Caki2 (cell line): ENCODE measurements at regions not wholly inside any gene's neighbourhood (a gene's known extent, or its start where the extent isn't known, plus 50 kb on each side); places are given as distances from the start of the nearest gene placed in this dataset.
"Not testable (repeated sequence)": the region's sequence is repeated elsewhere in the genome, so short reads cannot be mapped to it uniquely, and the experiment has no call there.

Experiments used
- DNase-seq: peaks from one replicate; pipeline ENCODE4 v3.0.0-alpha.2; 2015; ENCODE audit warnings: low read depth
- in situ Hi-C: cut with HindIII; loops from 2 replicates; pipeline ENCODE4 v1.10.0; 2016; ENCODE audit warnings: low sequenced_read_pairs, low pct_unique_long_range_greater_than_20kb, mixed read lengths

DNA sequence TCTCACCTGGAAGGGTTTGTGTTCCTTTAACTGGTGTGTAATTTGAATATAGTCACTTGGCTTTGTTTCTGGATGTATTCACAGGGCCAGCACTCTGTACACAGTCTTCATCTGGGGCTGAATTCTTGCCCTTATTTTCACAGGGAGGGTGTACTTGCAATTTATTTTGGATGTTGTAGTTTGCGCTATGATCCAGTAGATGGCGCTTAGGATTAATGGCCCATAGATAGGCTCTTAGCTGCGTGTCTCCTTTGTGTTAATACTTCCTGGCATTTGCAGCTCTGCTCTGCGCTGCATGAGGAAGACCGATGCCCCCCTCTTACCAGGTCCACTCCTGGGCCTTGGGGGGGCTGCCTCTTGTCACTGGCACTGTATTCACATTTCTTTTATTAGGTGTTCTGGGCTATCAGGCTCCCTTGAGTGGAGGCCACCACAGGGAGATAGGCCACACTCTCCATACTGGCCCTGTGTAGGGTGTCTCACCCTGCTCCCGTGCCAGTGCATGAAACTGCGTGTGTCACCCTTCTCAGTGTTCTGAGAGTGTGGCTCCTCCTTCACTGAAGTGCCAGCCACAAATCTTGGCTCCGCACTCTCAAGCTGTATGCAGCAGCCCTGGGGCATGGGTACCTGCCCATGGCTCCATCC is 562.2 kb downstream of the ZIC3 start:
- in situ Hi-C loops: no loop called here
- peak; percentile 7 for DNase-seq

DNA sequence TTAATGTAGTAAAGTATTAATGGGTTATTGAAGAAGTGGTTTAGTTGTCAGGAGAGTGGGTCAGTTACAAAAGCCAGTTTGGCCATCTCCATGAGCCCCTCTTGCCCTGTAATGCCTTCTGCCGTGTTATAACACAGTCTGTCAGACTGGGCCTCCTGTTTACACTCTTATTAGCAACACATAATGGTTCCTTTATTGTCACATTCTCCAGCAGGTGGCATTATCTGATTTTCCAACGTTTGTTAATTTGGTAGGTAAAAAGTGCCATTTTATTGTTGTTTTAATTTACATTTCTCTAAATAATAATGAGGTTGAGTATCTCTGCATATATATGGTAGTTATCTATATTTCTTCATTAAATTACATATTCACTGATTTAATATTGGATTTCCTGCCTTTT is 560.8 kb downstream of the FGF13 start:
- in situ Hi-C loops: no loop called here
- DNase-seq: no peak

DNA sequence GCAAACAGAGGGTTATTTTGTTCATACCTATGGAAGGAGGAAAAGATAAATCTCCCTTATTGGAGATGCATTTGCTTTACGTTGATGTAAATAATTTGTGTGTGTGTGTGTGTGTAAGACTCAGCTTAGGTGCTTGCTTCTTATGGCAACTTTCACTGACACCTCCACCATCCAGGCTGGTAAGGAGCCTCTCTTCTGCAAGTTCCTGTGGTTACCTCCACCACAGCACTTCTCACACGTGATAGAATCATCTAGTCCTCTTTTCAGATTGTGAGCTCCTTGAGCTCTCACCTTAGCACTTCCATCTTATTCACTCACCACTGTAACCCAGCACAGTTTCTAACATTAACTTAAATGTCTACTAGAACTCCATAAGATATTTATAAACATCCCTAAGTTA is 553.7 kb downstream of the FGF13 start:
- in situ Hi-C loops: no loop called here
- no peak for DNase-seq

DNA sequence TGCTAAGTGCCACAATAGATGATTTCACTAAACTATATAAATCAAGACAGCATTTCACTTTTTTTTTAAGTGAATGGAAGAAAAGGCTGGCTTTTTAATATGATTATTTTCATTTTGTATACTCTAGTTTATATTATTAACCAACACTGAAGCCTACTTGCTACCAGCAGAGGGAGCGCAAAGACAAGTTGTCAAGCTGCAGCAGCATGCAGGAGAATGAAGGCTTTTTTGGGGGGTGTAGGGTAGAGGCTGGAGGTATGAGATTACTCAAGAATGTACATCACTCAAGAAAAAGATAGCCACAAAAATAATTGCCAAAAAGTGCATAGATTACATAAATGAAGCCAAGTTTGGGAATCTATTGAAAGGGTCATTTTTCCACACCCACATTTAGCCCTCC is 519.5 kb downstream of the FGF13 start:
- in situ Hi-C loops: no loop called here
- no peak for DNase-seq

DNA sequence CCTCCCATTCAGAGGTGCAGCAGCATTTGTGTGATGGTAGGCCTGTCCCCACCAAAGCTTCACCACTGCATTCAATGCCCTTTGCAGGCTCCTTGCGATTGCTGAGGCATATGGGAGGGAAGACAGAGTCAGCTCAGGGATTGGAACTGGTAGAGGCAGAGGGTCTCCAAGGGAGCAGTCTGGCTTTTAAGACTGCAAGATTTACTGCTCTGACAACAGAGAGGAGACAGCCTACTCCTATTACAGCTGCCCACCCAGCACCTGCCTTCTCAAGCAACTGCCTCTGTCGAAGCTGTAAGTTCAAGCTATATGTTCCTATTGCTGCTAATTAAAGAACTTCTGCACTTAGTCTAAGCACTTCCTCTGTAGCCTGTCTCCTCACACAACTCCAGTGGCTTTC is 481.8 kb downstream of the FGF13 start:
- DNase-seq: no peak
- in situ Hi-C loops: no loop called here

GRCh38 chrX:138240266-138240665 is 471.3 kb downstream of the FGF13 start:
- in situ Hi-C loops: no loop called here
- no peak for DNase-seq

DNA sequence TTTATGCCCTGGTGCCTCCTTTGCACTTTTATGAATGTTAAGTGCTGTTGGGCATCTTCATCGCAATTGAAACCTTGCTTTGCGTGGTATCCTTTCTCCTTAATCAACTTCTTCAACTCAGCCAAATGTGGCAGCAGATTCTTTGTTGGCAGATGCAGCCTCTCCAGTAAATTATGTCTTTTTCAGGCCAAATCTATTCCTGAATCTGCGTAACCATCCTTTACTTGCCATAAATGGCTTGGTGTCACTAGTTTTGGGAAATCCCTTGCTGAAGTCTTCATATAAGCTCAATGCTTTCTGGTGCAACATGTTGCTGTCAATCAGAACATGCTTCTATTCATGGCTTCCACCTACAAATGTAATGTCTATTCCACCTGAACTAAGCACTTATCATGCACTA is 457.5 kb downstream of the FGF13 start:
- in situ Hi-C loops: no loop called here

DNA sequence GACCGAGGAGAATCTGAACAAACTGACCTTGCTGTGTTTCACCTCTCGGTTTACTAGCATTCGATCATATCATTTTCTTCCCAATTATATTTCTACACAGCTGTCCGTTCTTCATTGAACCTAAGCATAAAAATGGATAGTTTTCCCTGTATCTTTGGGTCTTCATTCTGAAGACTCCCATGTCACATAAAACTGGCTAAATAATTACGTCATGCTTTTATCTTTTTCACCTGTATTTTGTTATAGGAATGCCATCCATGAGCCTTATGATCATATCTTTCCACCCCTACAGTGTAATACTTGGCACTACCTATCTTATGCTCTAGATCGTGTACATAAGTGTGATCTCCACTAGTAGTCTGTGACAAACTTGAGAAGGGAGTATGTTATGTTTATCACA is 456.1 kb downstream of the FGF13 start:
- in situ Hi-C loops: no loop called here
- no peak for DNase-seq

More for the DNA sequence above, 457.5 kb downstream of the FGF13 start:
- DNase-seq: no peak

DNA sequence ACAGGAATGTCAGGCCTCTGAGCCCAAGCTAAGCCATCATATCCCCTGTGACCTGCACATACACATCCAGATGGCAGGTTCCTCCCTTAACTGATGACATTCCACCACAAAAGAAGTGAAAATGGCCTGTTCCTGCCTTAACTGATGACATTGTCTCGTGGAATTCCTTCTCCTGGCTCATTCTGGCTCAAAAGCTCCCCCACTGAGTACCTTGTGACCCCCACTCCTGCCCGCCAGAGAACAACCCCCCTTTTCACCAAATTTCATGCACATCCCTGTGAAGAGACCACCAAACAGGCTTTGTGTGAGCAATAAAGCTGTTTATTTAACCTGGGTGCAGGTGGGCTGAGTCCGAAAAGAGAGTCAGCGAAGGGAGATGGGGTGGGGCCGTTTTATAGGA is 447.4 kb downstream of the FGF13 start:
- in situ Hi-C loops, DNase-seq: not testable (repeated sequence)

DNA sequence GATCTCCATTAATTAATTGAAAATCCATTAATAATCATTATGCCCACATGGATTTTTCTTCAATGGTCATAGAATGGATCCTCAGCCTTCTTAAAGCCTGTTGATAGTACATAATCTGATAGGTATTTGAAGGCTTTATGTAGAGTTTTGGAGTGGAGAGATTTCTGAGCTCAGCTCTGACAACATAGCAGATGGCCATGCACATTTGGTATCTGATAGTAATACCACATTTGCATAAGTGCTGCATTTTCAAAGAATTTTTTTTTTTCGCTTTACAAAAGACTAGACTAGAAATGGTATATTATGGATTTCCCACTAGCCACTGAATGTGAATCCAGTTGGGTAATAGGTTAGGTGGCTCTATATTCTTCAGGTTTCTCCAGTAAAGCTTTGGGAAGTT is 440.6 kb downstream of the FGF13 start:
- in situ Hi-C loops: no loop called here
- DNase-seq: no peak

DNA sequence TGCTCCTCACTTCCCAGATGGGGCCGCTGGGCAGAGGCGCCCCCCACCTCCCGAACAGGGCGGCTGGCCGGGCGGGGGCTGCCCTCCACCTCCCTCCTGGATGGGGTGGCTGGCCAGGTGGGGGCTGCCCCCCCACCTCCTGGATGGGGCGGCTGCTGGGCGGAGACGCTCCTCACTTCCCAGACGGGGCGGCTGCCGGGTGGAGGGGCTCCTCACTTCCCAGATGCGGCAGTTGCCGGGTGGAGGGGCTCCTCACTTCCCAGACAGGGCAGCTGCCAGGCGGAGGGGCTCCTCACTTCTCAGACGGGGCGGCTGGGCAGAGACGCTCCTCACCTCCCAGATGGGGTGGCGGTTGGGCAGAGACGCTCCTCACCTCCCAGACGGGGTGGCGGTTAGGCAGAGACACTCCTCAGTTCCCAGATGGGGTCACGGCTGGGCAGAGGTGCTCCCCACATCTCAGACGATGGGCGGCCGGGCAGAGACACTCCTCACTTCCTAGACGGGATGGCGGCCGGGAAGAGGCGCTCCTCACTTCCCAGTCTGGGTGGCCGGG is 428.8 kb downstream of the FGF13 start:
- DNase-seq, in situ Hi-C loops: not testable (repeated sequence)

- in situ Hi-C loops: no loop called here
Measured at GRCh38 chrX:138287205-138287877, 424.2 kb downstream of the FGF13 start.

DNA sequence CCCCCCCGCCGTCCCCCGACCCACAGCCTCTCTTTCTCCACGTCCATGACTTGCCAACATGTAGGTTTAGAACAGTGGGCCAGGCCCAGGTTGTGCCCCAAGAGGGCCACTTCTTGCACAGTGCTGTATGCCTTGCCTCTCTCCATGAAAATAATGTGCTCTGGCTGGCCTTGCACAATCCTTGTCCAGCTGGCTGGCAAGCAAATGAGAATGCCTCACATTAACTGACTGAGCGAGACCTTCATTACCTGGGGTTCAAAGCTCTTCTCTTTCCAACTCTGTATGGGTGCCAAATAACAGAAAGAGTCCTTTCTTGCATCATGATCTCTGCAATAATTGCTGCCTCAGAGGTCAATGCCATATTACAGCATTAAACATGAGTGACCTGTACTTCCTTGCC is 416.6 kb downstream of the FGF13 start:
- in situ Hi-C loops: no loop called here

More at GRCh38 chrX:138287205-138287877, 424.2 kb downstream of the FGF13 start:
- peak; percentile 9 for DNase-seq

DNA sequence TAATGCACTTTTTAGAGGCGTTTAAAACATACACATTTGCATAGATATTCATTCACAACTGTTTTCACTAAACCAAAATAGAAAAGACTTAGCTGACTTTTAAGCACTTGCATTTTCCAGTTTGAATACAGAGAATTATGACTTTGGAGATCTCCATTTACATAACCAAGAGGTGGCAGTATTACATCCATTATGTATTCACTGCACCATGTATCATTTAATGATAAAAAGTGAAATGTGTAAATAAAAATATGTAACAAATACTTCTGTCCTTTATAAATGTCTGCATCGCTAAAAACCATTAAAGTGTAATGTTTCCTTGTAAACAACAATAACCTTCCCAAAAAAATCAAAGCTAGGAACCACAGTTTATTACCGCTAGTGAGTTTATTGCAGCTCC is 413.2 kb downstream of the FGF13 start:
- DNase-seq: no peak
- in situ Hi-C loops: no loop called here

More for the DNA sequence above, 416.6 kb downstream of the FGF13 start:
- no peak for DNase-seq

DNA sequence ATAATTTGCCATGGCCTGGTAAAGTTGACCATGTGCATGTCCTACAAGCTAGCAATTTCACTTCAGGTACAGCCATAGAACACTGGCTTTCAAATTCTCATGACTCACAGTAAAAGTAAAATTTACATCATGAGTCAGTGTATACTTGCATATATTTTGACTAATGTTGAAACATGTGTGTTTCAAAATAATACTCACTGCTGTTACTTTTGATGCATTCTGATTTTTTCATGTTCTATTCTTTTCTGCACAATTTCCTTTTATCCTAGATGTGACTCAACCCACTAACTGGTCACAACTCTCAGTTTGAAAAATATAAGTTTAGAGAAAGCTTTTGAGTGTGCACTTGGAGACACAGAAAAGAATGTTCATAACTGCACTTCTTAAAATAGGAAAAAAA is 365.7 kb downstream of the FGF13 start:
- no peak for DNase-seq

GRCh38 chrX:138349351-138349750 is 362.2 kb downstream of the FGF13 start:
- in situ Hi-C loops: no loop called here
- no peak for DNase-seq

More for the DNA sequence above, 365.7 kb downstream of the FGF13 start:
- in situ Hi-C loops: no loop called here

DNA sequence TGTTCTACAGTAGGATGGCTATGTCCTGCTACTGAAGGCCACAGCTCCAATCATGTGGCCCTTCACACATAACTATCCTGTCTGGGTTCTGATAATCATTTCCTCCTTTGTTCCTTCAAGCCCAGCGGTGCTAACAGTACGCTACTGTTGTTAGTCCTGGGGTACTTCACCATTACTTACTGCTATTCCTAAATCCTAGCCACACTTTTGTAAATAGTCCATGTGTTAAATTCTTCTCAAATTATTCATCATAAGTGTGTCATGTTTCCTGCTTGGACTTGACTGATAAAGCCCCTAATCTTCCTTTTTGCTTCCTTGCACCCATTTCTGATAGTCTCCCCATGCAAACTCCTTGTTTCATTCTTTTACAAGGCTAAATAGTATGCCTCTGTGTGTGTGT is 332.6 kb downstream of the FGF13 start:
- in situ Hi-C loops: no loop called here

GRCh38 chrX:138408101-138408500 is 303.4 kb downstream of the FGF13 start:
- no peak for DNase-seq
- in situ Hi-C loops: no loop called here

More for the DNA sequence above, 332.6 kb downstream of the FGF13 start:
- no peak for DNase-seq

- DNase-seq: no peak
- in situ Hi-C loops: no loop called here
Measured at GRCh38 chrX:138411048-138411447, 300.5 kb downstream of the FGF13 start.
